ENCODE measurements at regions not wholly inside any gene's neighbourhood (a gene's known extent, or its start where the extent isn't known, plus 50 kb on each side); places are given as distances from the start of the nearest gene placed in this dataset.

- Mint-ChIP-seq H3K4me3 (no peak overlapping the region), H3K4me1 (no peaks in the 10 kb centered on the region), H3K27me3 (ENCODE audit: low read depth in 2 of 2) (no peaks in the 10 kb centered on the region), H3K36me3 (no peaks in the 10 kb centered on the region), H3K9me3 (peaks cover 0 to 2% of the 10 kb centered on the region in 2 donors), H3K27ac (no peak overlapping the region)
- Histone ChIP-seq H3K4me1 (ENCODE audit: control insufficient read depth, insufficient read depth, low read length) (no peaks in the 10 kb centered on the region), H3K4me3 (ENCODE audit: low read length) (no peak overlapping the region), H3K27ac (ENCODE audit: low read length) (no peak overlapping the region), H3K27me3 (ENCODE audit: control insufficient read depth, insufficient read depth, low read length) (no peaks in the 10 kb centered on the region), H3K9me3 (ENCODE audit: control insufficient read depth, insufficient read depth, low read length) (no peaks in the 10 kb centered on the region), H3K36me3 (ENCODE audit: control insufficient read depth, insufficient read depth, low read length) (no peaks in the 10 kb centered on the region)
- peak in 1 of 2 donors; percentile 26 for DNase-seq
- intact Hi-C loops (cut with micrococcal nuclease), result no loop called here
- TF ChIP-seq CTCF (IDR thresholded peaks at IDR 0.05), result no peak
- no peak for ATAC-seq
- WGBS (ENCODE audit: insufficient coverage), result 83% methylated on average over 2 of the region's 2 CpGs
Measured at GRCh38 chr2:153163055-153163454, 315.5 kb downstream of the RPRM start.

DNA sequence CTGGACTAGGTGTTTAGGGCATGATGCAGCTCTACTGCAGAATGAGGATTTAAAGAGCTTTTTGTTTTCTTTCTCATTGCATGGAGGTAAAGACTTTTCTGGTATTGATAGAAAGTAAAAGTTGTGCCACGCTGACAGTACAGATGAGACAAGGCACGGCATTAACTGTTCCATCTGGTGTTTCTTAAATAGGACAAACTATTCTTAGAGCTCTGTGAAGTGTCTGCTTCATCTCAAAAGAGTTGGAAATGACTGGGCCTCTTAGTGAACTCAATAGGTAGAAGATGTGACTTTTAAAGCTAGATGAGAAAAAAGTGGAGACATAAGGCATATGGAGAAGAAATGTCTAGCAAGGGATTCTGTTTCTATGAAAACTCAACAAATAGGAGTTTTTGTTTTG lies 321.8 kb downstream of the RPRM start:
- H3K4me3 Mint-ChIP-seq, result no peak overlapping the region
- no peaks in the 10 kb centered on the region for H3K4me1 Mint-ChIP-seq

DNA sequence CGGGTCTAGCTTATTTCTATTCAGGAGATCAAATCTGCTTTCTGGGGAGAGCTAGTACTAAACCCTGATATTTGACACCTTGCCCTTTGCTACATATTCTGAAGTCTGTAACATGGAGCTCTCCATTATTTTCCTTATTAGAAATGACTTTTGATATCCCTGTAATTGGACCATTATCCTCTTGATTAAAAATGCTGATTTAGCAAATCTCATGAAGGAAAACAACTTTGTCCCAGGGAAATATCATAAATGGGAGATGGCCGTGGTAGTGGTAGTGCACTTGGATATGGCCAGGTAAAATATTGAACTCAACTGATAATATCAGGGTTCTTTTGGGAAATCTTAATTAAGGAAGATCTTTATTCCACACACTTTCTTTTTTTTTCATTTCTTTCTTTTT lies 326.5 kb downstream of the RPRM start:
- TF ChIP-seq CTCF (IDR thresholded peaks at IDR 0.05), result no peak
- Histone ChIP-seq H3K4me3 (ENCODE audit: low read length) (no peak overlapping the region), H3K27me3 (ENCODE audit: control insufficient read depth, insufficient read depth, low read length) (no peaks in the 10 kb centered on the region), H3K36me3 (ENCODE audit: control insufficient read depth, insufficient read depth, low read length) (no peaks in the 10 kb centered on the region), H3K4me1 (ENCODE audit: control insufficient read depth, insufficient read depth, low read length) (no peaks in the 10 kb centered on the region), H3K27ac (ENCODE audit: low read length) (no peak overlapping the region), H3K9me3 (ENCODE audit: control insufficient read depth, insufficient read depth, low read length) (no peaks in the 10 kb centered on the region)
- H3K27ac Mint-ChIP-seq, result no peak overlapping the region
- 94% methylated on average over 2 of the region's 2 CpGs for WGBS (ENCODE audit: insufficient coverage)
- DNase-seq, result no peak
- peaks cover 11 to 13% of the 10 kb centered on the region in 2 donors for H3K9me3 Mint-ChIP-seq
- H3K4me1 Mint-ChIP-seq, result no peaks in the 10 kb centered on the region
- no peaks in the 10 kb centered on the region for H3K27me3 Mint-ChIP-seq (ENCODE audit: low read depth in 2 of 2)
- H3K36me3 Mint-ChIP-seq, result no peaks in the 10 kb centered on the region
- no peak for ATAC-seq
- intact Hi-C loops (cut with micrococcal nuclease), result no loop called here
- H3K4me3 Mint-ChIP-seq, result no peak overlapping the region

More for the DNA sequence above, 321.8 kb downstream of the RPRM start:
- H3K27me3 ChIP-seq (ENCODE audit: control insufficient read depth, insufficient read depth, low read length), result no peaks in the 10 kb centered on the region
- H3K9me3 ChIP-seq (ENCODE audit: control insufficient read depth, insufficient read depth, low read length), result no peaks in the 10 kb centered on the region
- no peak for DNase-seq
- H3K36me3 Mint-ChIP-seq, result no peaks in the 10 kb centered on the region
- H3K27ac ChIP-seq (ENCODE audit: low read length), result no peak overlapping the region
- no peaks in the 10 kb centered on the region for H3K27me3 Mint-ChIP-seq (ENCODE audit: low read depth in 2 of 2)
- 72% methylated on average over 2 of the region's 2 CpGs for WGBS (ENCODE audit: insufficient coverage)
- ATAC-seq, result no peak
- no peak overlapping the region for H3K4me3 ChIP-seq (ENCODE audit: low read length)
- TF ChIP-seq CTCF (IDR thresholded peaks at IDR 0.05), result no peak
- intact Hi-C loops (cut with micrococcal nuclease), result no loop called here
- no peaks in the 10 kb centered on the region for H3K4me1 ChIP-seq (ENCODE audit: control insufficient read depth, insufficient read depth, low read length)
- peaks cover 13% of the 10 kb centered on the region in 2 donors for H3K9me3 Mint-ChIP-seq
- H3K27ac Mint-ChIP-seq, result no peak overlapping the region
- no peaks in the 10 kb centered on the region for H3K36me3 ChIP-seq (ENCODE audit: control insufficient read depth, insufficient read depth, low read length)

DNA sequence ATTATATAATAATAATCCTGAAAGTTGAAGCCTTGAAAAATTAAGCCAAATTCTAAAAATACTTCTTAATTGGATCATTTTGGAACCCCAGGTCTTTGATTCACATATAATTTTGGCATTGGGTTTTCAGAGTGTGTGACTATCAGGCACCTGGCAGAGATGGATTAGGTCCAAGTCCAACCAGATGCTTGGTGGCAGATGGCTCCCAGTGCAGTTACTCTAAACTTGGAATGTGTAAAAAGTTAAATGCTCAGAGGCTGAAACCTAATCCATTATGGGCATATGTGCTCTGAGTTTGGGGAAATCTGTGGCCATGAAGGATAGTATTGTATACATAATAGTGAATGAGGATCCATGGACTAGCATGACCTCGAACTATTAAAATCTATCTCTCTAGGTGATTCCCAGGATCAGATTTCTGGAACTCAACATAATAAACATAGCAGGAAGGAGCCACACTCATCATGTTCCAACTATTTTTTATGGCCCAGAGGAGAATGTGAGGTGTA lies 333.0 kb downstream of the RPRM start:
- no peaks in the 10 kb centered on the region for H3K36me3 ChIP-seq (ENCODE audit: control insufficient read depth, insufficient read depth, low read length)
- no peaks in the 10 kb centered on the region for H3K27me3 ChIP-seq (ENCODE audit: control insufficient read depth, insufficient read depth, low read length)
- H3K4me1 Mint-ChIP-seq, result no peaks in the 10 kb centered on the region
- no peak for DNase-seq
- ATAC-seq, result no peak
- intact Hi-C loops (cut with micrococcal nuclease), result no loop called here
- no peaks in the 10 kb centered on the region for H3K27me3 Mint-ChIP-seq (ENCODE audit: low read depth in 2 of 2)
- H3K4me3 Mint-ChIP-seq, result no peak overlapping the region
- no peaks in the 10 kb centered on the region for H3K36me3 Mint-ChIP-seq
- H3K27ac Mint-ChIP-seq, result no peak overlapping the region
- no peaks in the 10 kb centered on the region for H3K9me3 ChIP-seq (ENCODE audit: control insufficient read depth, insufficient read depth, low read length)
- no peak overlapping the region for H3K4me3 ChIP-seq (ENCODE audit: low read length)
- H3K27ac ChIP-seq (ENCODE audit: low read length), result no peak overlapping the region
- TF ChIP-seq CTCF (IDR thresholded peaks at IDR 0.05), result no peak
- no peaks in the 10 kb centered on the region for H3K4me1 ChIP-seq (ENCODE audit: control insufficient read depth, insufficient read depth, low read length)
- peaks cover 4 to 6% of the 10 kb centered on the region in 2 donors for H3K9me3 Mint-ChIP-seq
- WGBS (ENCODE audit: insufficient coverage), result no CpG with 5 or more reads among the region's 1 CpG
